A549 (cell line): ENCODE measurements at regions not wholly inside any gene's neighbourhood (a gene's known extent, or its start where the extent isn't known, plus 50 kb on each side); places are given as distances from the start of the nearest gene placed in this dataset.

ENCODE experiments used
- ATAC-seq, 2 experiments: fragments of 200-7000 bp in 1 of 2; fragments of >200 bp in 1 of 2; cut with Nextera tagmentation in 1 of 2; cut with Tn5 transposase in 1 of 2; 3 replicates each; pipeline versions ENCODE4 v1.8.0 to v1.9.1; 2018 to 2020; ENCODE audit warnings: mild to moderate bottlenecking in 1 of 2, moderate library complexity in 1 of 2
- CTCF ChIA-PET: fragments of 300-600 bp; sonication (Branson Sonifier 250); formaldehyde crosslinking; extraction: SDS; loops from one replicate; lab custom pipeline; 2021; ENCODE audit warnings: antibody characterized with exemption, inconsistent platforms; lab: Yijun Ruan, JAX
- POLR2A ChIA-PET: fragments of 350-600 bp; formaldehyde crosslinking; extraction: SDS; loops from one replicate; lab custom pipeline; 2021; ENCODE audit warnings: antibody characterized with exemption, inconsistent platforms; lab: Yijun Ruan, JAX
- DNase-seq, 2 experiments: peaks; one replicate each; pipeline versions ENCODE4 v3.0.0 to v3.0.0-alpha.2; 2011 to 2016; ENCODE audit warnings: low read depth in 1 of 2, low spot score in 1 of 2
- FAIRE-seq: peaks from 2 replicates; lab custom pipeline; 2011; peaks lifted over from hg19 to GRCh38; lab: Jason Lieb, UNC
- H3K27ac ChIP-seq, 2 experiments: fragments of >200 bp; sonication (Bioruptor Twin); formaldehyde crosslinking; 3 replicates each; pipeline ENCODE4 v1.5.1; 2016 to 2017
- H3K4me1 ChIP-seq: fragments of >200 bp; sonication (Bioruptor Twin); formaldehyde crosslinking; 3 replicates; pipeline ENCODE4 v1.6.1; 2016
- H3K4me2 ChIP-seq: fragments of >200 bp; sonication (Bioruptor Twin); formaldehyde crosslinking; 3 replicates; pipeline ENCODE4 v1.6.1; 2016
- H3K4me3 ChIP-seq: fragments of >200 bp; sonication (Bioruptor Twin); formaldehyde crosslinking; 3 replicates; pipeline ENCODE4 v1.5.1; 2016
- H3K9me3 ChIP-seq: fragments of >200 bp; sonication (Bioruptor Twin); formaldehyde crosslinking; 3 replicates; pipeline ENCODE4 v1.6.1; 2016
- CEBPB ChIP-seq, 2 experiments: fragments of >200 bp in 1 of 2; sonication (Bioruptor Twin) in 1 of 2; formaldehyde crosslinking in 1 of 2; IDR thresholded peaks; 2 replicates each; pipeline ENCODE4 v1.6.1; 2012 to 2016
- EHF ChIP-seq: fragments of 250-450 bp; sonication (Bioruptor Pico); IDR thresholded peaks from 2 replicates; pipeline ENCODE4 v1.5.0; 2020; ENCODE audit warnings: mild to moderate bottlenecking
- EP300 ChIP-seq, 2 experiments: fragments of >200 bp; sonication (Bioruptor Twin); formaldehyde crosslinking; IDR thresholded peaks; 2 replicates in 1 of 2; 3 replicates in 1 of 2; pipeline ENCODE4 v1.6.1; 2016 to 2017
- FOSB ChIP-seq: fragments of 250-450 bp; sonication (Bioruptor Pico); IDR thresholded peaks from 2 replicates; pipeline ENCODE4 v1.5.0; 2020; ENCODE audit warnings: mild to moderate bottlenecking, moderate library complexity
- HDAC2 ChIP-seq: fragments of 200-600 bp; sonication (generic); IDR thresholded peaks from 2 replicates; pipeline ENCODE4 v1.6.1; 2016
- HEYL ChIP-seq: fragments of 250-450 bp; sonication (Bioruptor Pico); IDR thresholded peaks from 2 replicates; pipeline ENCODE4 v1.8.0; 2021; ENCODE audit warnings: mild to moderate bottlenecking, moderate library complexity
- HOXB13 ChIP-seq: fragments of 250-450 bp; sonication (Bioruptor Pico); IDR thresholded peaks from 2 replicates; pipeline ENCODE4 v1.5.0; 2020; ENCODE audit warnings: low read depth, mild to moderate bottlenecking, moderate library complexity
- JUN ChIP-seq, 2 experiments: fragments of >200 bp; sonication (Bioruptor Twin); formaldehyde crosslinking; IDR thresholded peaks; 2 replicates in 1 of 2; 3 replicates in 1 of 2; pipeline ENCODE4 v1.6.1; 2016 to 2017
- JUNB ChIP-seq: fragments of >200 bp; sonication (Bioruptor Twin); formaldehyde crosslinking; IDR thresholded peaks from 2 replicates; pipeline ENCODE4 v1.6.1; 2016
- KDM1A ChIP-seq: fragments of 200-600 bp; sonication (generic); IDR thresholded peaks from 2 replicates; pipeline ENCODE4 v1.6.1; 2016; ENCODE audit warnings: low read depth, mild to moderate bottlenecking
- MYC ChIP-seq: IDR thresholded peaks from 2 replicates; pipeline ENCODE4 v1.6.1; 2012; ENCODE audit warnings: mild to moderate bottlenecking, inconsistent platforms, low read length, improper control_type of control experiment, borderline replicate concordance
- NPAS2 ChIP-seq: fragments of 250-450 bp; sonication (Bioruptor Pico); IDR thresholded peaks from 2 replicates; pipeline ENCODE4 v1.8.0; 2022; ENCODE audit warnings: mild to moderate bottlenecking, moderate library complexity, borderline replicate concordance
- NR3C1 ChIP-seq: fragments of >200 bp; sonication (Bioruptor Twin); formaldehyde crosslinking; IDR thresholded peaks from 3 replicates; pipeline ENCODE4 v1.6.1; 2017
- RFX5 ChIP-seq: fragments of 450-650 bp; IDR thresholded peaks from 2 replicates; pipeline ENCODE4 v1.7.1; 2014; ENCODE audit warnings: antibody characterized with exemption, mild to moderate bottlenecking, moderate library complexity
- SMC3 ChIP-seq: fragments of >200 bp; sonication (Bioruptor Twin); formaldehyde crosslinking; IDR thresholded peaks from 3 replicates; pipeline ENCODE4 v1.6.1; 2018; ENCODE audit warnings: inconsistent platforms
- SREBF2 ChIP-seq: fragments of 450-650 bp; IDR thresholded peaks from 2 replicates; pipeline ENCODE4 v1.6.1; 2014; ENCODE audit warnings: mild to moderate bottlenecking, moderate library complexity
- ZC3H11A ChIP-seq: fragments of 450-650 bp; IDR thresholded peaks from 2 replicates; pipeline ENCODE4 v1.6.1; 2014; ENCODE audit warnings: antibody characterized with exemption, mild to moderate bottlenecking
- WGBS: methylation state at CpG from one replicate; pipeline ENCODE4 v1.1.6; 2017; ENCODE audit errors: missing lambda C conversion rate; 5-methylcytosine and 5-hydroxymethylcytosine counted together
- TF ChIP-seq, protein P1 (sequence below): fragments of 250-450 bp; sonication (Bioruptor Pico); IDR thresholded peaks from 2 replicates; pipeline ENCODE4 v1.5.0; 2021; ENCODE audit warnings: mild to moderate bottlenecking, moderate library complexity, borderline replicate concordance
- TF ChIP-seq, protein P2 (sequence below): fragments of 450-650 bp; IDR thresholded peaks from 2 replicates; pipeline ENCODE4 v1.6.1; 2014; ENCODE audit warnings: antibody characterized with exemption
- TF ChIP-seq, protein P3 (sequence below): fragments of >200 bp; sonication (Bioruptor Twin); formaldehyde crosslinking; IDR thresholded peaks from 2 replicates; pipeline ENCODE4 v1.6.1; 2016
- TF ChIP-seq, protein P4 (sequence below): fragments of >200 bp; sonication (Bioruptor Twin); formaldehyde crosslinking; IDR thresholded peaks from 3 replicates; pipeline ENCODE4 v1.6.1; 2016
- TF ChIP-seq, protein P5 (sequence below): fragments of 200-600 bp; sonication (generic); IDR thresholded peaks from 2 replicates; pipeline ENCODE4 v1.6.1; 2016; ENCODE audit warnings: antibody characterized with exemption, mild to moderate bottlenecking, moderate library complexity

DNA sequence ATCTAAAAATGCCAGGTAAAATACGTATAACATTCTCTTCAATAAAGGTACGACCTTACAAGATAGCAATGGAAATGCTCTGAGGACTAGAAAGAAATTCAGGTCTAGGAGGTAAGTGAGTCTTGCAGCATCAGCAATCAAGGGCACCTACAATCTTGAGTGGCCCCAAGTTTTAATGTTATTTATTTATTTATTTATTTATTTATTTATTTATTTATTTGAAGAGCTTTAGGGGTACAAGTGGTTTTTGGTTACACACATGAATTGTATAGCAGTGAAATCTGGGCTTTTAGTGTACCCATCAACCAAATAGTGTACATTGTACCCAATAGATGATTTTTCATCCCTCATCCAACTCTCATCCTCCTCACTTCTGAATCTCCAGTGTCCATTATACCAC is 574.0 kb upstream of the POU3F2 start:
- POLR2A ChIA-PET: interaction anchor here (0.6 kb wide), 1 partner anchor 1136 kb away, joined by 4 read pairs; no protein-coding TSS in a partner anchor
- TF ChIP-seq NPAS2: no peak
- TF ChIP-seq, protein P1, sequence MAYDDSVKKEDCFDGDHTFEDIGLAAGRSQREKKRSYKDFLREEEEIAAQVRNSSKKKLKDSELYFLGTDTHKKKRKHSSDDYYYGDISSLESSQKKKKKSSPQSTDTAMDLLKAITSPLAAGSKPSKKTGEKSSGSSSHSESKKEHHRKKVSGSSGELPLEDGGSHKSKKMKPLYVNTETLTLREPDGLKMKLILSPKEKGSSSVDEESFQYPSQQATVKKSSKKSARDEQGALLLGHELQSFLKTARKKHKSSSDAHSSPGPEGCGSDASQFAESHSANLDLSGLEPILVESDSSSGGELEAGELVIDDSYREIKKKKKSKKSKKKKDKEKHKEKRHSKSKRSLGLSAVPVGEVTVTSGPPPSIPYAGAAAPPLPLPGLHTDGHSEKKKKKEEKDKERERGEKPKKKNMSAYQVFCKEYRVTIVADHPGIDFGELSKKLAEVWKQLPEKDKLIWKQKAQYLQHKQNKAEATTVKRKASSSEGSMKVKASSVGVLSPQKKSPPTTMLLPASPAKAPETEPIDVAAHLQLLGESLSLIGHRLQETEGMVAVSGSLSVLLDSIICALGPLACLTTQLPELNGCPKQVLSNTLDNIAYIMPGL (CRISPR knock-in tag): no peak
- TF ChIP-seq ZC3H11A: 0 out of 2 replicates have a peak, but pooled peaks have one; percentile 19
- TF ChIP-seq RFX5: no peak
- no peak for TF ChIP-seq JUN (IDR thresholded peaks at IDR 0.05)
- TF ChIP-seq HOXB13: no peak
- TF ChIP-seq, protein P2, sequence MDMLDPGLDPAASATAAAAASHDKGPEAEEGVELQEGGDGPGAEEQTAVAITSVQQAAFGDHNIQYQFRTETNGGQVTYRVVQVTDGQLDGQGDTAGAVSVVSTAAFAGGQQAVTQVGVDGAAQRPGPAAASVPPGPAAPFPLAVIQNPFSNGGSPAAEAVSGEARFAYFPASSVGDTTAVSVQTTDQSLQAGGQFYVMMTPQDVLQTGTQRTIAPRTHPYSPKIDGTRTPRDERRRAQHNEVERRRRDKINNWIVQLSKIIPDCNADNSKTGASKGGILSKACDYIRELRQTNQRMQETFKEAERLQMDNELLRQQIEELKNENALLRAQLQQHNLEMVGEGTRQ: no peak
- WGBS: 2% methylated on average over 2 of the region's 2 CpGs
- Histone ChIP-seq H3K4me2 (no peak overlapping the region), H3K9me3 (no peaks in the 10 kb centered on the region), H3K4me1 (no peaks in the 10 kb centered on the region), H3K4me3 (no peak overlapping the region), H3K27ac (no peak overlapping the region)
- CTCF ChIA-PET: no interaction called here
- DNase-seq (no peak), FAIRE-seq (no peak), ATAC-seq (no peak)

DNA sequence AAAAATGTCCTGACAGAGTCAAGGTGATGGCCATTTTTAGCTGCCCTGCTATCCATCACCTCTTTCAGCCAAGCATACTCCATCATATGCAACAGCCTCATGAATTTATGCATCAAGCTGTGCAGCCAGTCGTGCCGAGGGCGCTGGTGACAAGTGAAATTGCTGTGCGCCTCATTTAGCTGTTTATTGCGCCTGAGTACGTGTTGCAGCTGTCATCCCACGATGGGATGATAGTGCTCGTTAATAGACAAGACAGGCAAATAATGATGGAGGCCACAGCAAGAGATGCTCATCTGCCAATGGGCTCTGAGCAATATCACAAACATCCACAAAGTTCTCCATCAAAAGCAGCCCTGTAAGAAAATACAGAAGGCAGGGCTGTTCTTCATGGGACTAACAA is 562.3 kb upstream of the POU3F2 start:
- TF ChIP-seq HDAC2 (no peak), JUNB (no peak), MYC (no peak), NPAS2 (no peak), EHF (CRISPR knock-in tag) (no peak), SMC3 (no peak), EP300 (IDR thresholded peaks at IDR 0.05) (no peak), HEYL (no peak), KDM1A (no peak), NR3C1 (no peak)
- TF ChIP-seq, protein P1 (CRISPR knock-in tag): no peak
- TF ChIP-seq, protein P3, sequence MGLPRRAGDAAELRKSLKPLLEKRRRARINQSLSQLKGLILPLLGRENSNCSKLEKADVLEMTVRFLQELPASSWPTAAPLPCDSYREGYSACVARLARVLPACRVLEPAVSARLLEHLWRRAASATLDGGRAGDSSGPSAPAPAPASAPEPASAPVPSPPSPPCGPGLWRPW: no peak
- Histone ChIP-seq H3K27ac (no peak overlapping the region), H3K4me3 (no peak overlapping the region), H3K9me3 (no peaks in the 10 kb centered on the region), H3K4me2 (no peak overlapping the region), H3K4me1 (no peaks in the 10 kb centered on the region)
- no peak for ATAC-seq
- ChIA-PET POLR2A (no interaction called here), CTCF (interaction anchor here (1.2 kb wide), 1 partner anchor 15 kb away, joined by 3 read pairs; no protein-coding TSS in a partner anchor)
- no peak for DNase-seq
- 28% methylated on average over 8 of the region's 8 CpGs for WGBS
- no peak for FAIRE-seq

DNA sequence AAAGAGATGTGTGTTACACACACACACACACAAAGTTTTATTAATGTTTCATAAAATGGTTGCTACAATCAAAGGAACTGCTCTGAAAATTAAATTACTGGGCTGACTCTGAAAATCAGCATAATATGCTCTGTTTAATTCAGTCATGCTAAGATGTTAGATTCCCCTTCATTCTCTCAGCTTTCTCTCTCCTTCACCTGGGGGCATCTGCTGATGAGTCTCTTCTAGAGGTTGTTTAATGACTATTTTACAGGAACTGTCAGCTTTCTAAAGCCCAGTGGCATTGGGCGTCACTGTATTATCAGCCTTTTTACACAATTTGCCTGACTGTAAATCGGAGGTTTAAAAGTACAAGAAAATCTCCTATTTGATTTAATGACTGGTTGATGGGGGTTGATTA is 559.7 kb upstream of the POU3F2 start:
- ATAC-seq: no peak
- H3K9me3 ChIP-seq: no peaks in the 10 kb centered on the region
- POLR2A ChIA-PET: no interaction called here
- H3K4me3 ChIP-seq: no peak overlapping the region
- no peak for DNase-seq
- H3K4me1 ChIP-seq: no peaks in the 10 kb centered on the region
- H3K4me2 ChIP-seq: no peak overlapping the region
- no peak for FAIRE-seq
- CTCF ChIA-PET: no interaction called here
- no peak overlapping the region for H3K27ac ChIP-seq
- 3% methylated on average over 2 of the region's 2 CpGs for WGBS
- TF ChIP-seq CEBPB (IDR thresholded peaks at IDR 0.05) (no peak), NPAS2 (no peak), SREBF2 (no peak), FOSB (CRISPR knock-in tag) (no peak)
- TF ChIP-seq, protein P4, sequence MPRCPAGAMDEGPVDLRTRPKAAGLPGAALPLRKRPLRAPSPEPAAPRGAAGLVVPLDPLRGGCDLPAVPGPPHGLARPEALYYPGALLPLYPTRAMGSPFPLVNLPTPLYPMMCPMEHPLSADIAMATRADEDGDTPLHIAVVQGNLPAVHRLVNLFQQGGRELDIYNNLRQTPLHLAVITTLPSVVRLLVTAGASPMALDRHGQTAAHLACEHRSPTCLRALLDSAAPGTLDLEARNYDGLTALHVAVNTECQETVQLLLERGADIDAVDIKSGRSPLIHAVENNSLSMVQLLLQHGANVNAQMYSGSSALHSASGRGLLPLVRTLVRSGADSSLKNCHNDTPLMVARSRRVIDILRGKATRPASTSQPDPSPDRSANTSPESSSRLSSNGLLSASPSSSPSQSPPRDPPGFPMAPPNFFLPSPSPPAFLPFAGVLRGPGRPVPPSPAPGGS: no peak
- TF ChIP-seq, protein P5, sequence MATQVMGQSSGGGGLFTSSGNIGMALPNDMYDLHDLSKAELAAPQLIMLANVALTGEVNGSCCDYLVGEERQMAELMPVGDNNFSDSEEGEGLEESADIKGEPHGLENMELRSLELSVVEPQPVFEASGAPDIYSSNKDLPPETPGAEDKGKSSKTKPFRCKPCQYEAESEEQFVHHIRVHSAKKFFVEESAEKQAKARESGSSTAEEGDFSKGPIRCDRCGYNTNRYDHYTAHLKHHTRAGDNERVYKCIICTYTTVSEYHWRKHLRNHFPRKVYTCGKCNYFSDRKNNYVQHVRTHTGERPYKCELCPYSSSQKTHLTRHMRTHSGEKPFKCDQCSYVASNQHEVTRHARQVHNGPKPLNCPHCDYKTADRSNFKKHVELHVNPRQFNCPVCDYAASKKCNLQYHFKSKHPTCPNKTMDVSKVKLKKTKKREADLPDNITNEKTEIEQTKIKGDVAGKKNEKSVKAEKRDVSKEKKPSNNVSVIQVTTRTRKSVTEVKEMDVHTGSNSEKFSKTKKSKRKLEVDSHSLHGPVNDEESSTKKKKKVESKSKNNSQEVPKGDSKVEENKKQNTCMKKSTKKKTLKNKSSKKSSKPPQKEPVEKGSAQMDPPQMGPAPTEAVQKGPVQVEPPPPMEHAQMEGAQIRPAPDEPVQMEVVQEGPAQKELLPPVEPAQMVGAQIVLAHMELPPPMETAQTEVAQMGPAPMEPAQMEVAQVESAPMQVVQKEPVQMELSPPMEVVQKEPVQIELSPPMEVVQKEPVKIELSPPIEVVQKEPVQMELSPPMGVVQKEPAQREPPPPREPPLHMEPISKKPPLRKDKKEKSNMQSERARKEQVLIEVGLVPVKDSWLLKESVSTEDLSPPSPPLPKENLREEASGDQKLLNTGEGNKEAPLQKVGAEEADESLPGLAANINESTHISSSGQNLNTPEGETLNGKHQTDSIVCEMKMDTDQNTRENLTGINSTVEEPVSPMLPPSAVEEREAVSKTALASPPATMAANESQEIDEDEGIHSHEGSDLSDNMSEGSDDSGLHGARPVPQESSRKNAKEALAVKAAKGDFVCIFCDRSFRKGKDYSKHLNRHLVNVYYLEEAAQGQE: no peak
